CD14-positive monocyte (primary cell): ENCODE measurements at regions not wholly inside any gene's neighbourhood (a gene's known extent, or its start where the extent isn't known, plus 50 kb on each side); places are given as distances from the start of the nearest gene placed in this dataset.
A peak's percentile ranks its signal among the peaks of the same experiment; 100 is the strongest.

ENCODE experiments used
- DNase-seq, 3 donors: peaks; one replicate each; pipeline ENCODE4 v3.0.0-alpha.2; 2011 to 2022
- H2AFZ ChIP-seq: 2 replicates; pipeline ENCODE4 v1.6.0; 2012; ENCODE audit warnings: mild to moderate bottlenecking, low read depth, low read length, inconsistent platforms; ENCODE audit not compliant: insufficient read depth, poor library complexity, severe bottlenecking
- H3K27ac ChIP-seq, 2 donors: 1 replicate in 1 of 2; 2 replicates in 1 of 2; pipeline ENCODE4 v1.5.1; 2012 to 2013; ENCODE audit warnings: low read length in 2 of 2, control low read depth in 1 of 2, inconsistent platforms in 1 of 2, low read depth in 1 of 2, mild to moderate bottlenecking in 1 of 2
- H3K27me3 ChIP-seq, 2 donors: one replicate each; pipeline versions ENCODE4 v1.6.0 to v1.6.1; 2011 to 2013; ENCODE audit warnings: low read length in 2 of 2; ENCODE audit not compliant: control insufficient read depth in 2 of 2, insufficient read depth in 2 of 2
- H3K36me3 ChIP-seq, 2 donors: replicated peaks in 1 of 2; 1 replicate in 1 of 2; 2 replicates in 1 of 2; pipeline versions ENCODE4 v1.5.1 to v1.6.1; 2012 to 2013; ENCODE audit warnings: low read length in 2 of 2, control low read depth in 1 of 2, inconsistent platforms in 1 of 2, mild to moderate bottlenecking in 1 of 2; ENCODE audit not compliant: insufficient read depth in 2 of 2, control insufficient read depth in 1 of 2
- H3K4me1 ChIP-seq, 2 donors: 1 replicate in 1 of 2; 2 replicates in 1 of 2; pipeline versions ENCODE4 v1.5.1 to v1.6.1; 2012 to 2013; ENCODE audit warnings: low read length in 2 of 2, control low read depth in 1 of 2, inconsistent platforms in 1 of 2, mild to moderate bottlenecking in 1 of 2, moderate library complexity in 1 of 2; ENCODE audit not compliant: insufficient read depth in 2 of 2, control insufficient read depth in 1 of 2
- H3K4me2 ChIP-seq: replicated peaks from 2 replicates; pipeline ENCODE3; 2012; ENCODE audit warnings: low read length, moderate library complexity, mild to moderate bottlenecking; ENCODE audit not compliant: poor library complexity, severe bottlenecking; ENCODE audit errors: extremely low read depth
- H3K4me3 ChIP-seq, 3 experiments: fragments of 200-600 bp in 1 of 3; sonication (generic) in 1 of 3; replicated peaks in 1 of 3; 1 replicate in 2 of 3; 2 replicates in 1 of 3; pipeline ENCODE4 v1.5.1; 2011 to 2013; ENCODE audit warnings: low read length in 3 of 3, mild to moderate bottlenecking in 3 of 3, control low read depth in 2 of 3, low read depth in 2 of 3, inconsistent platforms in 1 of 3, moderate library complexity in 1 of 3
- H3K79me2 ChIP-seq: 2 replicates; pipeline ENCODE4 v1.6.0; 2012; ENCODE audit warnings: mild to moderate bottlenecking, control low read depth, inconsistent platforms, low read length, moderate library complexity; ENCODE audit not compliant: insufficient read depth
- H3K9ac ChIP-seq: 2 replicates; pipeline ENCODE4 v1.6.0; 2017; ENCODE audit warnings: low read length, mild to moderate bottlenecking; ENCODE audit not compliant: insufficient read depth, poor library complexity, severe bottlenecking
- H3K9me3 ChIP-seq, 2 donors: replicated peaks in 1 of 2; 1 replicate in 1 of 2; 2 replicates in 1 of 2; pipeline versions ENCODE4 v1.5.1 to v1.6.1; 2012 to 2013; ENCODE audit warnings: low read length in 2 of 2, control low read depth in 1 of 2; ENCODE audit not compliant: control insufficient read depth in 1 of 2, insufficient read depth in 1 of 2
- H4K20me1 ChIP-seq: 2 replicates; pipeline ENCODE4 v1.6.0; 2012; ENCODE audit warnings: mild to moderate bottlenecking, low read length, control low read depth, moderate library complexity; ENCODE audit not compliant: insufficient read depth
- H3K27ac Mint-ChIP-seq, 7 donors: one replicate each; pipeline ENCODE4 v1.8.0; 2020; ENCODE audit warnings: mild to moderate bottlenecking in 7 of 7, mixed read lengths in 7 of 7, moderate library complexity in 6 of 7, inconsistent platforms in 2 of 7
- H3K27me3 Mint-ChIP-seq, 3 donors: one replicate each; pipeline ENCODE4 v1.8.0; 2021 to 2022; ENCODE audit warnings: low read depth in 3 of 3, mild to moderate bottlenecking in 3 of 3, mixed read lengths in 3 of 3, moderate library complexity in 3 of 3, inconsistent platforms in 1 of 3
- H3K36me3 Mint-ChIP-seq, 2 donors: one replicate each; pipeline ENCODE4 v1.8.0; 2020; ENCODE audit warnings: mixed read lengths in 2 of 2, inconsistent platforms in 1 of 2, mild to moderate bottlenecking in 1 of 2
- H3K4me1 Mint-ChIP-seq: one replicate; pipeline ENCODE4 v1.8.0; 2020; ENCODE audit warnings: mild to moderate bottlenecking, mixed read lengths
- H3K4me3 Mint-ChIP-seq, 2 donors: one replicate each; pipeline ENCODE4 v1.8.0; 2020; ENCODE audit warnings: mild to moderate bottlenecking in 2 of 2, mixed read lengths in 2 of 2, moderate library complexity in 1 of 2
- H3K9me3 Mint-ChIP-seq, 7 donors: one replicate each; pipeline ENCODE4 v1.8.0; 2020 to 2022; ENCODE audit warnings: mixed read lengths in 7 of 7, mild to moderate bottlenecking in 6 of 7, moderate library complexity in 6 of 7, inconsistent platforms in 2 of 7
- CTCF ChIP-seq: fragments of 200-600 bp; IDR thresholded peaks from one replicate; pipeline ENCODE4 v1.8.0; 2022; ENCODE audit warnings: antibody characterized with exemption, mild to moderate bottlenecking
- WGBS: methylation state at CpG from one replicate; pipeline ENCODE4 v1.1.5; 2013; ENCODE audit warnings: missing lambda C conversion rate; ENCODE audit not compliant: insufficient coverage; 5-methylcytosine and 5-hydroxymethylcytosine counted together
- intact Hi-C, 2 donors: fragments of 100-400 bp; cut with micrococcal nuclease; formaldehyde crosslinking; loops; one replicate each; pipeline versions ENCODE4 v1.15.0 to v1.15.1; 2023

- peak overlapping the region in 5 of 7 donors; percentile 40 to 76 (median 64) for H3K27ac Mint-ChIP-seq
Observed at GRCh38 chr10:124323111-124323725, 95.5 kb downstream of the OAT start.

More at GRCh38 chr10:124323111-124323725, 95.5 kb downstream of the OAT start:
- H3K4me1 ChIP-seq, result peaks cover 15 to 26% of the 10 kb centered on the region in 2 donors
- H3K36me3 ChIP-seq, result no peaks in the 10 kb centered on the region
- no peak overlapping the region for H3K27ac ChIP-seq
- TF ChIP-seq CTCF, result no peak
- H4K20me1 ChIP-seq, result no peaks in the 10 kb centered on the region
- H2AFZ ChIP-seq, result no peak overlapping the region
- H3K27me3 Mint-ChIP-seq, result peaks cover 4 to 7% (median 7%) of the 10 kb centered on the region in 3 donors
- H3K4me2 ChIP-seq, result no peak overlapping the region
- no peaks in the 10 kb centered on the region for H3K27me3 ChIP-seq
- H3K36me3 Mint-ChIP-seq, result peaks cover 0 to 6% of the 10 kb centered on the region in 2 donors
- no peak overlapping the region for H3K4me3 Mint-ChIP-seq
- intact Hi-C loops, result no loop called here
- H3K9me3 ChIP-seq, result no peaks in the 10 kb centered on the region
- 95% methylated on average over 6 of the region's 11 CpGs for WGBS
- no peaks in the 10 kb centered on the region for H3K79me2 ChIP-seq
- H3K9me3 Mint-ChIP-seq, result peaks cover 0 to 2% (median 1%) of the 10 kb centered on the region in 7 donors
- H3K4me1 Mint-ChIP-seq, result peaks cover 35% of the 10 kb centered on the region
- no peak overlapping the region for H3K4me3 ChIP-seq
- DNase-seq, result peak; percentile 50 to 78 (median 63)
- no peak overlapping the region for H3K9ac ChIP-seq
